ENCODE measurements at regions not wholly inside any gene's neighbourhood (a gene's known extent, or its start where the extent isn't known, plus 50 kb on each side); places are given as distances from the start of the nearest gene placed in this dataset.

DNA sequence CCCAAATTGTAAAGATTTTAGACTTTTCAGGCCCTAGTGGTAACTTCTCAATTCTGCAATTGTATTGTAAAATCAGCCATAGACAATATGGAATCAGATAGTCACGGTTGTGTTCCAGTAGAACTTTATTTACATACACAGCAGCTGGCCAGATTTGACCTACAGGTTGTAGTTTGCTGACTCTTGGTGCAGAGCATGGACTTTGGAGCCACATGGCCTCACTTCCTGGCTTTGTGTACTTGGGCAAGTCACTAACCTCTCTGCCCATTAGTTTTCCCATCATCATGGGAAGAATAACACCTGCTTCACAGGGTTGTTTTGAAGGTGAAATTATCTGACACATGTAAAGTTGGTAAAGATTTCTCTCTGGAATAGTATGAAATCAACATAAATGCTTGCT, 147.6 kb downstream of the TMEM200C start:
- no peak for DNase-seq (ENCODE audit: low spot score in 2 of 2)
- no peaks in the 10 kb centered on the region for H3K36me3 ChIP-seq (replicated peaks)
- peaks cover 2% of the 10 kb centered on the region; the same call in 1 of the 2 replicates for H3K27me3 ChIP-seq (ENCODE audit: low read depth)
- H3K4me3 ChIP-seq, result no peak overlapping the region
- in situ Hi-C loops (cut with MboI; ENCODE audit: low sequenced_read_pairs), result no loop called here
- no peaks in the 10 kb centered on the region for H3K4me1 ChIP-seq
- no peaks in the 10 kb centered on the region for H3K9me3 ChIP-seq

DNA sequence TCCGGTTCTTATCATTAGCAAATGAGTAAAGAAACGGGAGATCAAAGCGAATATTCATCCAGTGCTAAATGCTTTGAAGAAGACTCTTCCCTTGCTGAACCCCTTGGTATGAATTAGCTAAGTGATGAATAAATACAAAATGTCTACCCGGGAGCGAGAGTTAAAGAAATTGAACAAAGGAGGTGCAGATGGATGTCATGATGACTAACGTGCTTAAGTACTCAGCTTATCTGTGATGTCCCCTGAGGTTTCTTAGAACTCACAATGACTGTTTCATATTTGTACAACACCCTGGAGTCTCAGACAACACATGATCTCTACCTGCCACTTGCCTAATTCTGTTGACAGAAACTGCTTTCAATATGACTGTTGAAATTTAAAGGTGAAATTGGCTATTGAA, 148.5 kb downstream of the TMEM200C start:
- in situ Hi-C loops (cut with MboI; ENCODE audit: low sequenced_read_pairs), result no loop called here
- H3K4me1 ChIP-seq, result no peaks in the 10 kb centered on the region
- no peak overlapping the region for H3K4me3 ChIP-seq
- DNase-seq (ENCODE audit: low spot score in 2 of 2), result no peak
- H3K27me3 ChIP-seq (ENCODE audit: low read depth), result 0 out of 2 replicates have a peak, but pooled peaks cover 2% of the 10 kb centered on the region
- no peaks in the 10 kb centered on the region for H3K9me3 ChIP-seq
- no peaks in the 10 kb centered on the region for H3K36me3 ChIP-seq (replicated peaks)

DNA sequence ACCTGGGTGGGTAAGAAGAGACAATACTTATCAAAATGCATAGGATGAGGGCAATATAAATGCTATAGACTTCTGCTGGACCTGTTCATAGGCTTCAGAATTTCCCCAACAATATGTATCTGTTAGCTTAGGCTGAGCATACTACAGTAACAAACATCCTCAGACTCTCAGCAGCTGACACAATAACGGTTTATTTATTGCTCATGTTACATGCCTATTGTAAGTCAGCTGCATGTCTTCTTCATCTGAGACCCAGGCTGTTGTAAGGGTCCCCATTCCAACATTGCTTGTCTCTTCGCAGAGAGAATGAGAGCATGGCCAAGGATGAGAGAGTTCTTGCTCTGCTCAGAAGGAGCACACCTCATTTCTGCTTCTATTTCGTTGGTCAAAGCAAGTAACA, 150.7 kb downstream of the TMEM200C start:
- Histone ChIP-seq H3K4me3 (no peak overlapping the region), H3K4me1 (no peaks in the 10 kb centered on the region), H3K27me3 (ENCODE audit: low read depth) (0 out of 2 replicates have a peak, but pooled peaks cover under 1% of the 10 kb centered on the region), H3K9me3 (no peaks in the 10 kb centered on the region), H3K36me3 (replicated peaks) (no peaks in the 10 kb centered on the region)
- DNase-seq (ENCODE audit: low spot score in 2 of 2), result no peak
- in situ Hi-C loops (cut with MboI; ENCODE audit: low sequenced_read_pairs), result no loop called here

DNA sequence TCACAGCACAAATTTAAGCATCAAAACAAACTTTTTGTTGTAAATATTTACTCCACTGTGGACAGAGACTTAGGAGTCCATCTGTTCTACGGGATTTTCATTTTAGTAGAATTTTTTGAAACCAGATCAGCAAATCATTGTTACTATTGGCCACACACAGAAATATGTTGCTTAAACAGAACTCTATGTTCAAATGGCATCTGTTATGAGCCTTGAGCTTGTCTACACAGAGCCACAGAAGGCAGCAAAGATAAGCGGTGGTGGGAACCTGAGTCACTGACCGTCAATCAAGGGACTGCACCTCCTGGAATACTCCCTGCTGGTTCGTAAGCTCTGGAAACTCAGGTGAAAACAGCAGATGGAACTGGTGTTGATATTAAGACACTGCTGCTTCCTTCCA, 156.8 kb downstream of the TMEM200C start:
- Histone ChIP-seq H3K9me3 (no peaks in the 10 kb centered on the region), H3K36me3 (replicated peaks) (no peaks in the 10 kb centered on the region), H3K4me1 (no peaks in the 10 kb centered on the region), H3K27me3 (ENCODE audit: low read depth) (no peaks in the 10 kb centered on the region), H3K4me3 (no peak overlapping the region)
- DNase-seq (ENCODE audit: low spot score in 2 of 2), result no peak
- in situ Hi-C loops (cut with MboI; ENCODE audit: low sequenced_read_pairs), result no loop called here

DNA sequence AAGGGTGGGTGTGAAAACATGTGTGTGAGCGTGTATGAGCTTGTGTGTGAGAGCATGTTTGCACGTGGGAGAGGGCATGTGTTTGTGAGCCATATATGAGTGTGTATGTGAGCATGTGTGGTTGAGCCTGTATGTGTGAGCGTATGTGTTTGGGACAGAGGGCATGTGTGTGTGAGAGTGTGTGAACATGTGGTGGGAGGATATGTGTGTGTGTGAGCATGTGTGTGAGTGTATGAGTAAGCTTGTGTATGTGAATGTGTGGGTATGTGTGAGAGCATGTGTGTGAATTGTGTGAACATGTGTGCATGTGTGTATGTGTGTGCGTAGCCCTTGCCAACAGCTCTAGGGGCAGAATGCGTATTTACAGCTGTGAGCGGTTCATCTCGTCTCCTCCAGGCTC, 163.0 kb downstream of the TMEM200C start:
- Histone ChIP-seq H3K27me3 (ENCODE audit: low read depth) (peaks cover 5% of the 10 kb centered on the region; the same call in 1 of the 2 replicates), H3K4me3 (no peak overlapping the region), H3K4me1 (no peaks in the 10 kb centered on the region), H3K9me3 (no peaks in the 10 kb centered on the region), H3K36me3 (replicated peaks) (no peaks in the 10 kb centered on the region)
- in situ Hi-C loops (cut with MboI; ENCODE audit: low sequenced_read_pairs), result no loop called here
- no peak for DNase-seq (ENCODE audit: low spot score in 2 of 2)

DNA sequence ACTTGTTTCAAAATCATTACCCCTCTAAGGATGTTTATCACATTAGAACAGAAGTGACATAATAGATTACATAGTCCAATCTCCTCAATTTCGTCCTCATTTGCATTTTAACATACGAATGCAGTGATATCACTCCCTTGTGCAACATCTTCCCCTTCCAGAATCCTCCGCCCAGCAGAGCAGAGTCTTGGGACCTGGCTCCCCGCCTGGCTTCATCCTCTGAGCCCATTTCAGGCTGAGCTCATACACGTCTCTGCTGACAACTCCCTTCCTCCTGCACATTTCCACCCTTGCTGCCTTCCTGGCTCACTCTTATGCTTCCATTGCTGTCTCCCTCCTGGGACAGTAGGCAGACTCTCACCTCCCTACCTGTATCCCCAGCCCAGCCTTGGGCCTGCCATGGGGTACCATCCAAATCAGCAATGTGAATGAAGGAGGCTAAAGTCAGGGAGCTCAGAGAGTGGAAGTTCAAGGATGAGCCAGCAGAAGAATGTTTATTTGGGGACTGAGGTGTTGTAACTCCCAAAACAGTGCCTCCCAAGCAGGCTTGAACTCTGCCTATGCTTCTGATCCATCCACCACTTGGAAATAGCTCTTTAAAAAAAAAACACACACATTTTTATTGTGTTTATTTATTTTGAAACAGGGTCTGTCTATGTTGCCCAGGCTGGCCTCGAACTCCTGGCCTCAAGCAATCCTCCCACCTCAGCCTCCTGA, 165.2 kb downstream of the TMEM200C start:
- in situ Hi-C loops (cut with MboI; ENCODE audit: low sequenced_read_pairs), result no loop called here
- H3K4me1 ChIP-seq, result no peaks in the 10 kb centered on the region
- no peak for DNase-seq (ENCODE audit: low spot score in 2 of 2)
- H3K4me3 ChIP-seq, result no peak overlapping the region
- peaks cover 5% of the 10 kb centered on the region; the same call in 1 of the 2 replicates for H3K27me3 ChIP-seq (ENCODE audit: low read depth)
- no peaks in the 10 kb centered on the region for H3K9me3 ChIP-seq
- no peaks in the 10 kb centered on the region for H3K36me3 ChIP-seq (replicated peaks)

DNA sequence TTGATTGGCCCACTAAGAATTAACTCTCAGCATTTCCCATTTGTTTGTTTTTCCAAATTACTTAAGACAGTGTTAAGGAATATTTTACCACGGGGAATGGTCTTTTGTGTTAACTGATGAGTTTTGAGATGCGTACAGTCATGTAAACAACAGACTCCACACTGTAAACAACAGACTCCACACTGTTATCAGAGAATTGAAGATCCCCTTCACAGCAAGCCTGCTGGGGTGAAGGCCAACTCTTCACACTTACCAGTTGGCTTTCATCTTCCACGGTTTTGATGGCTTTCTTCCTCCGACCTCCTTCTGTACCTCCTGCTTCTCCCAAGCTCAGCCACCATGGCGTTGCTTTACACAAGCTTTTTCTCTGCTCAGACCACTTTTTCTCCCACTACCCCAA, 166.8 kb downstream of the TMEM200C start:
- no peak for DNase-seq (ENCODE audit: low spot score in 2 of 2)
- in situ Hi-C loops (cut with MboI; ENCODE audit: low sequenced_read_pairs), result no loop called here
- H3K4me3 ChIP-seq, result no peak overlapping the region
- no peaks in the 10 kb centered on the region for H3K4me1 ChIP-seq
- H3K27me3 ChIP-seq (ENCODE audit: low read depth), result peaks cover 5% of the 10 kb centered on the region; the same call in 1 of the 2 replicates
- no peaks in the 10 kb centered on the region for H3K36me3 ChIP-seq (replicated peaks)
- H3K9me3 ChIP-seq, result no peaks in the 10 kb centered on the region

DNA sequence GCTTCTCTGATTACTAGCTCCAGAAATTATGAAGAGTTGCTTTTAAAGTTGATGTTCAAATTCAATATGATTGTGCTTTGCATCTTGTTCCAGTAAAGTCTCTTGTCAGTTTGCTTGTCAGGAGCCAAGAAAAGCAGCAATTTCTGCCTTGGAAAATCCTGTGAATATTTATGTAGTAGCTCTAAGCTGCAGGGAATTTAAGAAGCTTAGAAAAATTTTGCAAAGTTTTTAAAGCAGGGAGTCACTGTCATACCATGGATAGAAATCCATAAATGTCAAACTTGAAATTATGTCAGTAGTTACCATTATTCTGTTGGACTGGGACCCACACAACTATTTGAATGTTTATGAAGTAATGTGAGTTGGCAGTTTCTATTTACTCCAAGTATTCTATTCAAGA, 169.3 kb downstream of the TMEM200C start:
- no peaks in the 10 kb centered on the region for H3K9me3 ChIP-seq
- no peaks in the 10 kb centered on the region for H3K4me1 ChIP-seq
- in situ Hi-C loops (cut with MboI; ENCODE audit: low sequenced_read_pairs), result no loop called here
- H3K36me3 ChIP-seq (replicated peaks), result no peaks in the 10 kb centered on the region
- peaks cover 5% of the 10 kb centered on the region; the same call in 1 of the 2 replicates for H3K27me3 ChIP-seq (ENCODE audit: low read depth)
- H3K4me3 ChIP-seq, result no peak overlapping the region
- DNase-seq (ENCODE audit: low spot score in 2 of 2), result no peak

DNA sequence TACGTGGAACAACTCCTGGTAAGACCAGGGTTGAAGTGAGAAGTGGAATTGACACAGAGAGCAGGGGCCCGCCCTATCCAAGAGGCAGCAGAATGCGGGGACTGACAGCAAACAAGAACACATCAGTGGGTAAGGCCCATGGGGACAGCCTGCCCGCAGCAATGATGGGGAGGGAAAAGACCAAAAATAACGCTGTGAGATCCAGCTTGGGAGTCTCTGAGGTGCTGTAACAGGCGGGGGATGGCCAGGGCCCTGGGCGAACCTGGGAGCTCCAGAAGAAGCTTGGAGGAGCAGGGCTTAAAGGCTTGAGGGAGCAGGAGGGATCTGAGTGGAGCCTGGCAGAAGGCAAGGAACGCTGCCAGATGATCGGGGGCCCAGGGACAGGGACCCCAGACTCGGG, 173.4 kb downstream of the TMEM200C start:
- no peak for DNase-seq (ENCODE audit: low spot score in 2 of 2)
- Histone ChIP-seq H3K36me3 (replicated peaks) (no peaks in the 10 kb centered on the region), H3K4me1 (no peaks in the 10 kb centered on the region), H3K4me3 (no peak overlapping the region), H3K9me3 (no peaks in the 10 kb centered on the region), H3K27me3 (ENCODE audit: low read depth) (no peaks in the 10 kb centered on the region)
- in situ Hi-C loops (cut with MboI; ENCODE audit: low sequenced_read_pairs), result no loop called here

DNA sequence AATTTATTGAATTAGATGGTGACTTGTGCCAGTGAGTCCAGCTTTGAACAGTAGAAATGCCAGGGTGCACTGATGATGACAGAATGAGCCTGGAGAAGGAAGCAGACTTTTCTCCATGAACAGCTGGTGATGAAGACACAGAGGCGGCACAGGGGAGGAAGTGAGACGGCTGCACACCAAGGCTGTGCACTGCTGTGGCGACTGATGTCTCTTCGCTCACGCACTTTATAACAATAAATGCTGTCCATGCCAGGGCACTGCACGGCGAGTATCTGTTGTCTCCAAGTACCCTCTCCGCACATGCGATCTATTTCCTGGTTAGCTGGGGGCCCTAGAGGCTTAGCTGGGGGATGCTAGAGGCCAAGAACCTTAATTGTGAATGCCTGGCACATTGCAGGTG, 175.2 kb downstream of the TMEM200C start:
- no peak for DNase-seq (ENCODE audit: low spot score in 2 of 2)
- H3K4me1 ChIP-seq, result no peaks in the 10 kb centered on the region
- H3K4me3 ChIP-seq, result no peak overlapping the region
- no peaks in the 10 kb centered on the region for H3K36me3 ChIP-seq (replicated peaks)
- in situ Hi-C loops (cut with MboI; ENCODE audit: low sequenced_read_pairs), result no loop called here
- H3K27me3 ChIP-seq (ENCODE audit: low read depth), result no peaks in the 10 kb centered on the region
- H3K9me3 ChIP-seq, result no peaks in the 10 kb centered on the region

DNA sequence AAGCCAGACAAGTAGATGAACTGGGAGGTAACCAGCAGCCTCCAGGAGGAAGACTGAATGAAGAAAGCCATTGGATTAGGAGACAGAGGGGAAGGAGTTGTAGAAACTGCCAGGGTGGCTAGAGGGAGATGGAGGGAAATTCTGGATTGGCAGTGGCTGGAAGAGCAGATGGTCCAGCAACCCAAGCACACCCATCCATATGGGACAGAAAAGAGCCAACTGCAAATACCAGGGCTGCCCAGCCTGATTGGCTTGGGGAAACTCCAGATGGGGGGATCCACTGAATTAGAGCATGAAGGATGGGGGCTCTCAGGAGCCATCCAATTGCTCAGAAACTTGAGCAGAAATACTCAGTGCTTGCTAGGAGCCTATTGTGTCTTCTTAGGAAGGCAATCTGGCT, 173.5 kb upstream of the EPB41L3 start:
- Histone ChIP-seq H3K9me3 (no peaks in the 10 kb centered on the region), H3K36me3 (replicated peaks) (no peaks in the 10 kb centered on the region), H3K4me1 (no peaks in the 10 kb centered on the region), H3K4me3 (no peak overlapping the region), H3K27me3 (ENCODE audit: low read depth) (no peaks in the 10 kb centered on the region)
- in situ Hi-C loops (cut with MboI; ENCODE audit: low sequenced_read_pairs), result no loop called here
- DNase-seq (ENCODE audit: low spot score in 2 of 2), result no peak

DNA sequence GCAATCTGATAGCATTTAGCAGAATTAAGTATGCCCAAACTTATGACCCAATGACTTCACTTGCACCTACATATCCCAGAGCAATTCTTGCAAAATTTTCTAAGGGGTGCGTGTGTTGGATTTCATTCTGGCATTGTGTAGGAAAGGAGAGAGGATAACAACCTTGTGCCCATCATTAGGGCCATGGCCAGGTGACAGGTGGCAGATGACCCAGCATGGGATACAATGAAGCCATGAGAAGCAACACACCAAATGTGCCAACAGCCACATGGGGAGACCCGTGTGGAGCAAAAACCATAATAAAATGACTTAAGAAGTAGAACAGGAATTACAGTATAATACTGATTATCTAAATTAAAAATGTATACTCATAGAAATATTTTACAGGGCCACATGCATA, 166.9 kb upstream of the EPB41L3 start:
- no peak for DNase-seq (ENCODE audit: low spot score in 2 of 2)
- in situ Hi-C loops (cut with MboI; ENCODE audit: low sequenced_read_pairs), result no loop called here
- Histone ChIP-seq H3K9me3 (no peaks in the 10 kb centered on the region), H3K27me3 (ENCODE audit: low read depth) (no peaks in the 10 kb centered on the region), H3K4me1 (no peaks in the 10 kb centered on the region), H3K36me3 (replicated peaks) (no peaks in the 10 kb centered on the region), H3K4me3 (no peak overlapping the region)

DNA sequence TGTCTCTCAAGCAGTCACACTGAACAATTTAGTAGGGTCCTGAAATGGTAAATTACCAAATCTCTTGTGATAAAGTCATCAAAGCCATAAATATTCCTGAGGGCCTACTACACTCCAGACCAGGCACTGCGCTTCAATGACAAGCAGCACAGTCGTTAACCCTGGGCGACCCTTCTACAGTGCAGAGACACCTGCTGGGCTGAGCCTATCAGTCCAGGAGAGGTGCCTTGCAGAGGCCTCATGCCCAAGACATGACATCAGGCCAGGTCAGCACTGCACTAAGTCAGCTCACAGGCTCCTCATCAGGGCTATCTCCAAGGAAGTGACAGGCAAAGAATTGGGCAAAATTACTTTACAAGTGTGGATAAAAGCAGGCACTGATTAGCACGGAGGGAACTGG, 166.4 kb upstream of the EPB41L3 start:
- H3K4me1 ChIP-seq, result no peaks in the 10 kb centered on the region
- H3K4me3 ChIP-seq, result no peak overlapping the region
- no peaks in the 10 kb centered on the region for H3K36me3 ChIP-seq (replicated peaks)
- in situ Hi-C loops (cut with MboI; ENCODE audit: low sequenced_read_pairs), result no loop called here
- DNase-seq (ENCODE audit: low spot score in 2 of 2), result no peak
- H3K9me3 ChIP-seq, result no peaks in the 10 kb centered on the region
- H3K27me3 ChIP-seq (ENCODE audit: low read depth), result no peaks in the 10 kb centered on the region

DNA sequence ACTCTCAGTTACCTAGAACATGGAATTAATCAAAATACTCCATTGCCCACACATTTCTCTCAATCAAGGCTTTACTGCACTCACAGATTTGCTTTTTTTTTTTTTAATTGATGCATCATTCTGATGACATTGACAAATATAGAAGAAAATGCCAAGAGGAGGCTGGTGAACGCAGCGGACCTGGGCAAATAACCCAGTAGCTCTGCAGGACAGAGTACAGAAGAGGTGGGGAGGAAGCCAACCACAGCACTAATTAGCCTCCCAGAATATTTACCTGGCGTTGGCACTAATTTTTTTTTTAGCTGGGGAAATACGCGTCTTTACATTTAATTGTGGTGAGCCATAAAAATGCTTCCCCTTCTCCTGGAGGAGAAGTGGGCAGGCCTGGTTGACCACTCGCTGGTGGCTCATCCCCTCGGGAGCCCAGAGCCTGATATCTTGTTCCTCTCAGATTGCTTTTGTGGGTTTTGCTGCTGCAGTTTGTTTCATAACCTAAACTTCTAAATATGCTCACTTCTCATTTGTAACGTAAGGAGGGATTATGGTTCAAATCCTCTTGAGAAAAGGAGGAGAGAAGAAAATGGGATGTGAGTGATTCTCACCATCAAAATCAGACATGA, 165.8 kb upstream of the EPB41L3 start:
- in situ Hi-C loops (cut with MboI; ENCODE audit: low sequenced_read_pairs), result no loop called here
- no peaks in the 10 kb centered on the region for H3K36me3 ChIP-seq (replicated peaks)

More for the DNA sequence above, 165.8 kb upstream of the EPB41L3 start:
- no peak for DNase-seq (ENCODE audit: low spot score in 2 of 2)
- Histone ChIP-seq H3K4me3 (no peak overlapping the region), H3K4me1 (no peaks in the 10 kb centered on the region), H3K9me3 (no peaks in the 10 kb centered on the region), H3K27me3 (ENCODE audit: low read depth) (no peaks in the 10 kb centered on the region)

All from HAP-1 (cell line).